ENCODE measurements at regions not wholly inside any gene's neighbourhood (a gene's known extent, or its start where the extent isn't known, plus 50 kb on each side); places are given as distances from the start of the nearest gene placed in this dataset.

- no peak for DNase-seq
Measured at GRCh38 chr3:64464955-64465354, 222.8 kb downstream of the ADAMTS9 start.

- DNase-seq: no peak
Measured at GRCh38 chr3:64463981-64464380, 223.8 kb downstream of the ADAMTS9 start.

GRCh38 chr3:64462203-64462602 lies 225.6 kb downstream of the ADAMTS9 start:
- DNase-seq: no peak

- no peak for DNase-seq
Measured at GRCh38 chr3:64460877-64461276, 226.9 kb downstream of the ADAMTS9 start.

GRCh38 chr3:64460141-64460730 lies 227.6 kb downstream of the ADAMTS9 start:
- no peak for DNase-seq

GRCh38 chr3:64459711-64460110 lies 228.1 kb downstream of the ADAMTS9 start:
- DNase-seq: no peak

GRCh38 chr3:64457811-64458210 lies 230.0 kb downstream of the ADAMTS9 start:
- no peak for DNase-seq

- DNase-seq: no peak
Measured at GRCh38 chr3:64456674-64457073, 231.1 kb downstream of the ADAMTS9 start.

- DNase-seq: no peak
Measured at GRCh38 chr3:64455351-64455750, 230.1 kb upstream of the PRICKLE2 start.

GRCh38 chr3:64454768-64455167 lies 229.5 kb upstream of the PRICKLE2 start:
- DNase-seq: no peak

GRCh38 chr3:64454179-64454578 lies 228.9 kb upstream of the PRICKLE2 start:
- DNase-seq: no peak

- DNase-seq: no peak
Measured at GRCh38 chr3:64451283-64452012, 226.2 kb upstream of the PRICKLE2 start.

GRCh38 chr3:64450396-64450956 lies 225.2 kb upstream of the PRICKLE2 start:
- no peak for DNase-seq

- DNase-seq: no peak
Measured at GRCh38 chr3:64449026-64449425, 223.8 kb upstream of the PRICKLE2 start.

- DNase-seq: no peak
Measured at GRCh38 chr3:64445944-64446300, 220.7 kb upstream of the PRICKLE2 start.

GRCh38 chr3:64445109-64445943 lies 220.1 kb upstream of the PRICKLE2 start:
- peak; percentile 10 for DNase-seq

- DNase-seq: no peak
Measured at GRCh38 chr3:64444490-64445108, 219.3 kb upstream of the PRICKLE2 start.

- no peak for DNase-seq
Measured at GRCh38 chr3:64443546-64444381, 218.5 kb upstream of the PRICKLE2 start.

- no peak for DNase-seq
Measured at GRCh38 chr3:64441861-64442260, 216.6 kb upstream of the PRICKLE2 start.

- DNase-seq: no peak
Measured at GRCh38 chr3:64440498-64440897, 215.2 kb upstream of the PRICKLE2 start.

- DNase-seq: no peak
Measured at GRCh38 chr3:64438812-64439211, 213.5 kb upstream of the PRICKLE2 start.

GRCh38 chr3:64438066-64438465 lies 212.8 kb upstream of the PRICKLE2 start:
- DNase-seq: no peak

All from hematopoietic multipotent progenitor cell treated with erythropoietin and hydrocortisone succinate and interleukin-3 and kit ligand, for 4 days (in vitro differentiated cells).